NCI-H345 (cell line): ENCODE measurements at regions not wholly inside any gene's neighbourhood (a gene's known extent, or its start where the extent isn't known, plus 50 kb on each side); places are given as distances from the start of the nearest gene placed in this dataset.

Experiments used
- DNase-seq: peaks from one replicate; lab custom pipeline; 2025; lab: John Stamatoyannopoulos, UW

- DNase-seq, result no peak
Observed at GRCh38 chr2:155802888-155803287, 529.6 kb downstream of the NR4A2 start.

GRCh38 chr2:155792666-155793065, 539.9 kb downstream of the NR4A2 start:
- no peak for DNase-seq

- no peak for DNase-seq
Observed at GRCh38 chr2:155770516-155770915, 562.0 kb downstream of the NR4A2 start.

GRCh38 chr2:155766342-155767115, 566.0 kb downstream of the NR4A2 start:
- DNase-seq, result no peak

- no peak for DNase-seq
Observed at GRCh38 chr2:155755481-155755880, 577.0 kb downstream of the NR4A2 start.

GRCh38 chr2:155748131-155748530, 584.4 kb downstream of the NR4A2 start:
- no peak for DNase-seq

GRCh38 chr2:155747531-155747930, 585.0 kb downstream of the NR4A2 start:
- no peak for DNase-seq

GRCh38 chr2:155733091-155733853, 599.2 kb downstream of the NR4A2 start:
- peak; percentile 72 for DNase-seq

GRCh38 chr2:155730804-155731203, 601.7 kb downstream of the NR4A2 start:
- DNase-seq, result no peak

- DNase-seq, result no peak
Observed at GRCh38 chr2:155727187-155727895, 605.2 kb downstream of the NR4A2 start.

GRCh38 chr2:155722290-155722689, 610.2 kb downstream of the NR4A2 start:
- DNase-seq, result no peak

- no peak for DNase-seq
Observed at GRCh38 chr2:155715705-155716104, 616.8 kb downstream of the NR4A2 start.

- DNase-seq, result no peak
Observed at GRCh38 chr2:155714983-155715382, 617.5 kb downstream of the NR4A2 start.

GRCh38 chr2:155708071-155708470, 624.5 kb downstream of the NR4A2 start:
- DNase-seq, result no peak

GRCh38 chr2:155703917-155704316, 628.6 kb downstream of the NR4A2 start:
- DNase-seq, result no peak

GRCh38 chr2:155703048-155703447, 629.5 kb downstream of the NR4A2 start:
- DNase-seq, result no peak

GRCh38 chr2:155701721-155702120, 630.8 kb downstream of the NR4A2 start:
- DNase-seq, result no peak

- DNase-seq, result no peak
Observed at GRCh38 chr2:155696571-155696970, 636.0 kb downstream of the NR4A2 start.

GRCh38 chr2:155695505-155695904, 637.0 kb downstream of the NR4A2 start:
- no peak for DNase-seq

GRCh38 chr2:155692856-155693255, 639.7 kb downstream of the NR4A2 start:
- DNase-seq, result no peak

GRCh38 chr2:155692106-155692505, 640.4 kb downstream of the NR4A2 start:
- DNase-seq, result no peak

GRCh38 chr2:155690785-155691184, 641.7 kb downstream of the NR4A2 start:
- no peak for DNase-seq

GRCh38 chr2:155689791-155690190, 642.7 kb downstream of the NR4A2 start:
- no peak for DNase-seq
